ENCODE measurements at regions not wholly inside any gene's neighbourhood (a gene's known extent, or its start where the extent isn't known, plus 50 kb on each side); places are given as distances from the start of the nearest gene placed in this dataset.

GRCh38 chr1:208584167-208584755 is 340.1 kb upstream of the PLXNA2 start:
- Histone ChIP-seq H3K27ac (ENCODE audit: low read length) (no peak overlapping the region), H3K36me3 (ENCODE audit: control insufficient read depth in 2 of 2, insufficient read depth in 2 of 2, low read length in 2 of 2) (no peaks in the 10 kb centered on the region), H3K4me1 (ENCODE audit: control insufficient read depth, insufficient read depth, low read length) (no peaks in the 10 kb centered on the region), H3K4me3 (ENCODE audit: low read length in 2 of 2) (no peak overlapping the region), H3K27me3 (ENCODE audit: control insufficient read depth in 1 of 2, insufficient read depth in 2 of 2, low read length in 2 of 2) (no peaks in the 10 kb centered on the region), H3K9me3 (ENCODE audit: control insufficient read depth in 2 of 2, low read length in 2 of 2) (no peaks in the 10 kb centered on the region), H3K9ac (ENCODE audit: low read length in 2 of 2) (no peak overlapping the region)

- Histone ChIP-seq H3K27me3 (ENCODE audit: control insufficient read depth in 1 of 2, insufficient read depth in 2 of 2, low read length in 2 of 2) (no peaks in the 10 kb centered on the region), H3K36me3 (ENCODE audit: control insufficient read depth in 2 of 2, insufficient read depth in 2 of 2, low read length in 2 of 2) (no peaks in the 10 kb centered on the region), H3K9me3 (ENCODE audit: control insufficient read depth in 2 of 2, low read length in 2 of 2) (no peaks in the 10 kb centered on the region), H3K4me1 (ENCODE audit: control insufficient read depth, insufficient read depth, low read length) (no peaks in the 10 kb centered on the region), H3K4me3 (ENCODE audit: low read length in 2 of 2) (no peak overlapping the region), H3K27ac (ENCODE audit: low read length) (no peak overlapping the region), H3K9ac (ENCODE audit: low read length in 2 of 2) (no peak overlapping the region)
Observed at GRCh38 chr1:208587110-208587509, 342.9 kb upstream of the PLXNA2 start.

DNA sequence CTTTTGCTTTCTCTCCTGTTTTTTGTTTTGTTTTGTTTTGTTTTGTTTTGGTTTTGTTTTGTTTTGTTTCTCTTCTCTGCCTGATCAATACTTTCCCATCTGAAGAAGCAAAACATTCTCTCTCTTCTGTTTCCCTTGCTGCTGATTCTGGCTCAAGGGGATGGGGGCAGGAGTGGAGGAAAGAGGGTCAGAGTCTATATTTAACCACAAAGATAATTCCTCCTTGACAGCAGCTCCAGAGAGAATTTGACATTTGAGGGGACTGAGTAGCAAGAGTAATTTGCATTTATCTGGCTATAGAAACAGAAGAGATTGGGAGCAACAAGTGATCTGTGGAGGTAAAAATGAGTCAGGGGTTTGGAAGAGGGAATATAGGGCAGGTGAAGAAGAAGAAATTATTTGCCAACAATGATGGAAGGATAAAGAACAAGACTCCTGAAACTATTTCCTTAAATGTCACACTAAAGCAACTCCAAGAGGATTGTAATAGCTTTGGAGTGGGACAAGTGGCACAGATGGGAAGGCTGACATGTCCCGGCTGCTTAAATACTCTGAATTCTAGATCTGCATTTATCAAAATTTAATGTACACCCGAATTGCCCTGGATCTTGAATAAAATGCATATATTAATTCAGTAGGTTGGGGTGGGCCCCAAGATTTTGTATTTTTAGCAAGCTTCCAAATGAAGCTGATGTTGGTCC is 349.3 kb upstream of the PLXNA2 start:
- no peaks in the 10 kb centered on the region for H3K4me1 ChIP-seq (ENCODE audit: control insufficient read depth, insufficient read depth, low read length)
- no peak overlapping the region for H3K9ac ChIP-seq (ENCODE audit: low read length in 2 of 2)
- H3K36me3 ChIP-seq (ENCODE audit: control insufficient read depth in 2 of 2, insufficient read depth in 2 of 2, low read length in 2 of 2): no peaks in the 10 kb centered on the region
- H3K4me3 ChIP-seq (ENCODE audit: low read length in 2 of 2): no peak overlapping the region
- H3K9me3 ChIP-seq (ENCODE audit: control insufficient read depth in 2 of 2, low read length in 2 of 2): no peaks in the 10 kb centered on the region
- no peaks in the 10 kb centered on the region for H3K27me3 ChIP-seq (ENCODE audit: control insufficient read depth in 1 of 2, insufficient read depth in 2 of 2, low read length in 2 of 2)
- H3K27ac ChIP-seq (ENCODE audit: low read length): no peak overlapping the region

GRCh38 chr1:208595236-208595635 is 351.1 kb upstream of the PLXNA2 start:
- no peak overlapping the region for H3K4me3 ChIP-seq (ENCODE audit: low read length in 2 of 2)
- no peak overlapping the region for H3K27ac ChIP-seq (ENCODE audit: low read length)
- no peaks in the 10 kb centered on the region for H3K27me3 ChIP-seq (ENCODE audit: control insufficient read depth in 1 of 2, insufficient read depth in 2 of 2, low read length in 2 of 2)
- H3K4me1 ChIP-seq (ENCODE audit: control insufficient read depth, insufficient read depth, low read length): no peaks in the 10 kb centered on the region
- no peak overlapping the region for H3K9ac ChIP-seq (ENCODE audit: low read length in 2 of 2)
- H3K9me3 ChIP-seq (ENCODE audit: control insufficient read depth in 2 of 2, low read length in 2 of 2): no peaks in the 10 kb centered on the region
- H3K36me3 ChIP-seq (ENCODE audit: control insufficient read depth in 2 of 2, insufficient read depth in 2 of 2, low read length in 2 of 2): no peaks in the 10 kb centered on the region

- no peak overlapping the region for H3K4me3 ChIP-seq (ENCODE audit: low read length in 2 of 2)
Observed at GRCh38 chr1:208595745-208596144, 351.6 kb upstream of the PLXNA2 start.

GRCh38 chr1:208597571-208597970 is 353.4 kb upstream of the PLXNA2 start:
- H3K27ac ChIP-seq (ENCODE audit: low read length): no peak overlapping the region
- H3K4me1 ChIP-seq (ENCODE audit: control insufficient read depth, insufficient read depth, low read length): no peaks in the 10 kb centered on the region
- H3K27me3 ChIP-seq (ENCODE audit: control insufficient read depth in 1 of 2, insufficient read depth in 2 of 2, low read length in 2 of 2): no peaks in the 10 kb centered on the region
- H3K9me3 ChIP-seq (ENCODE audit: control insufficient read depth in 2 of 2, low read length in 2 of 2): no peaks in the 10 kb centered on the region
- no peaks in the 10 kb centered on the region for H3K36me3 ChIP-seq (ENCODE audit: control insufficient read depth in 2 of 2, insufficient read depth in 2 of 2, low read length in 2 of 2)
- H3K4me3 ChIP-seq (ENCODE audit: low read length in 2 of 2): no peak overlapping the region
- no peak overlapping the region for H3K9ac ChIP-seq (ENCODE audit: low read length in 2 of 2)

More at GRCh38 chr1:208595745-208596144, 351.6 kb upstream of the PLXNA2 start:
- Histone ChIP-seq H3K9me3 (ENCODE audit: control insufficient read depth in 2 of 2, low read length in 2 of 2) (no peaks in the 10 kb centered on the region), H3K4me1 (ENCODE audit: control insufficient read depth, insufficient read depth, low read length) (no peaks in the 10 kb centered on the region), H3K27me3 (ENCODE audit: control insufficient read depth in 1 of 2, insufficient read depth in 2 of 2, low read length in 2 of 2) (no peaks in the 10 kb centered on the region), H3K27ac (ENCODE audit: low read length) (no peak overlapping the region), H3K36me3 (ENCODE audit: control insufficient read depth in 2 of 2, insufficient read depth in 2 of 2, low read length in 2 of 2) (no peaks in the 10 kb centered on the region), H3K9ac (ENCODE audit: low read length in 2 of 2) (no peak overlapping the region)

GRCh38 chr1:208598021-208598420 is 353.8 kb upstream of the PLXNA2 start:
- no peak overlapping the region for H3K27ac ChIP-seq (ENCODE audit: low read length)
- H3K27me3 ChIP-seq (ENCODE audit: control insufficient read depth in 1 of 2, insufficient read depth in 2 of 2, low read length in 2 of 2): no peaks in the 10 kb centered on the region
- no peaks in the 10 kb centered on the region for H3K4me1 ChIP-seq (ENCODE audit: control insufficient read depth, insufficient read depth, low read length)
- H3K9ac ChIP-seq (ENCODE audit: low read length in 2 of 2): no peak overlapping the region
- H3K4me3 ChIP-seq (ENCODE audit: low read length in 2 of 2): no peak overlapping the region
- H3K36me3 ChIP-seq (ENCODE audit: control insufficient read depth in 2 of 2, insufficient read depth in 2 of 2, low read length in 2 of 2): no peaks in the 10 kb centered on the region
- no peaks in the 10 kb centered on the region for H3K9me3 ChIP-seq (ENCODE audit: control insufficient read depth in 2 of 2, low read length in 2 of 2)

DNA sequence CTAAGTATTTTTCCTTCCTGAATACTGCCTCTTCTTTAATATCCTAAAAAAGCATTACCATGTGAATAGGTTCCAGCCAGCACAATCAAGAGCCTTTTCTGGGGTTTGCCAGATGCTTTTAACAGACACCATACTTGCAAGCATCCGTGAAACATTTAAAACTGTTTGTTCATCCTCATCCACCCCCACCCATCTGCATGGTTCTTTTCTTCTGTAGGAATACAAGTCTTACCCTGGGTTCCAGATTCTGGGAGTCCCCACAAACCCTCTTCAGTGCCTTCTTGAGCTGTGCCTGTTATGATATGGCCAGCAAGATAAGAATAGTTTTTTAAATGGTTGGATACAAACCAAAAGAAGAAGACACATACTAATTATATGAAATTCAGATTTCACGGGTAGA is 354.9 kb upstream of the PLXNA2 start:
- no peaks in the 10 kb centered on the region for H3K4me1 ChIP-seq (ENCODE audit: control insufficient read depth, insufficient read depth, low read length)
- no peaks in the 10 kb centered on the region for H3K36me3 ChIP-seq (ENCODE audit: control insufficient read depth in 2 of 2, insufficient read depth in 2 of 2, low read length in 2 of 2)
- no peaks in the 10 kb centered on the region for H3K9me3 ChIP-seq (ENCODE audit: control insufficient read depth in 2 of 2, low read length in 2 of 2)
- no peaks in the 10 kb centered on the region for H3K27me3 ChIP-seq (ENCODE audit: control insufficient read depth in 1 of 2, insufficient read depth in 2 of 2, low read length in 2 of 2)
- no peak overlapping the region for H3K9ac ChIP-seq (ENCODE audit: low read length in 2 of 2)
- no peak overlapping the region for H3K4me3 ChIP-seq (ENCODE audit: low read length in 2 of 2)
- no peak overlapping the region for H3K27ac ChIP-seq (ENCODE audit: low read length)

GRCh38 chr1:208600456-208601190 is 356.4 kb upstream of the PLXNA2 start:
- Histone ChIP-seq H3K36me3 (ENCODE audit: control insufficient read depth in 2 of 2, insufficient read depth in 2 of 2, low read length in 2 of 2) (no peaks in the 10 kb centered on the region), H3K4me1 (ENCODE audit: control insufficient read depth, insufficient read depth, low read length) (no peaks in the 10 kb centered on the region), H3K27me3 (ENCODE audit: control insufficient read depth in 1 of 2, insufficient read depth in 2 of 2, low read length in 2 of 2) (no peaks in the 10 kb centered on the region), H3K9me3 (ENCODE audit: control insufficient read depth in 2 of 2, low read length in 2 of 2) (no peaks in the 10 kb centered on the region), H3K9ac (ENCODE audit: low read length in 2 of 2) (no peak overlapping the region), H3K4me3 (ENCODE audit: low read length in 2 of 2) (no peak overlapping the region), H3K27ac (ENCODE audit: low read length) (no peak overlapping the region)

- Histone ChIP-seq H3K36me3 (ENCODE audit: control insufficient read depth in 2 of 2, insufficient read depth in 2 of 2, low read length in 2 of 2) (no peaks in the 10 kb centered on the region), H3K4me3 (ENCODE audit: low read length in 2 of 2) (peak overlapping the region in 1 of 2 donors; percentile 9), H3K9me3 (ENCODE audit: control insufficient read depth in 2 of 2, low read length in 2 of 2) (no peaks in the 10 kb centered on the region), H3K27ac (ENCODE audit: low read length) (no peak overlapping the region), H3K9ac (ENCODE audit: low read length in 2 of 2) (no peak overlapping the region), H3K27me3 (ENCODE audit: control insufficient read depth in 1 of 2, insufficient read depth in 2 of 2, low read length in 2 of 2) (no peaks in the 10 kb centered on the region), H3K4me1 (ENCODE audit: control insufficient read depth, insufficient read depth, low read length) (no peaks in the 10 kb centered on the region)
Observed at GRCh38 chr1:208601561-208601960, 357.4 kb upstream of the PLXNA2 start.

DNA sequence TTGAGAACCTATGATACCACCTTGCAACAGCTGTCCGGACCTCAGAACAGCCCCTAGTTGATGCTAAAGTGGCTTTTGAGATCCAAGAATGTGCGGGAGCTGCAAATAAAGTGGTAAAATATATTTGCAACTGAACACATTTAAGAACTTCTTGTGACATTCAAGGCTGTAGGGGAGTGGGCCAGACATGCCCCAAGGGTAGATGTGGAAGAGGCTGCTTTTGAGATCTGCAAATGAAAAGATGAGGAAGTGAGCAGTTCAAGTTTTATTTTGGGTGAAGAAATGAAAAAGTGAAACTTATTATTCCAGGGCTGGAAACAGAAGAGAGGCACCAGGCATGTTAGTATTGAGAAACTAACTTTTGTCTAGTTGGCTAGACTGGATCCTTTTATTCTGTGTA is 359.5 kb upstream of the PLXNA2 start:
- no peaks in the 10 kb centered on the region for H3K4me1 ChIP-seq (ENCODE audit: control insufficient read depth, insufficient read depth, low read length)
- no peaks in the 10 kb centered on the region for H3K27me3 ChIP-seq (ENCODE audit: control insufficient read depth in 1 of 2, insufficient read depth in 2 of 2, low read length in 2 of 2)
- no peak overlapping the region for H3K27ac ChIP-seq (ENCODE audit: low read length)
- no peak overlapping the region for H3K4me3 ChIP-seq (ENCODE audit: low read length in 2 of 2)
- H3K36me3 ChIP-seq (ENCODE audit: control insufficient read depth in 2 of 2, insufficient read depth in 2 of 2, low read length in 2 of 2): no peaks in the 10 kb centered on the region
- no peak overlapping the region for H3K9ac ChIP-seq (ENCODE audit: low read length in 2 of 2)
- H3K9me3 ChIP-seq (ENCODE audit: control insufficient read depth in 2 of 2, low read length in 2 of 2): no peaks in the 10 kb centered on the region

All from stomach smooth muscle (tissue), 2 donors.